SU-DHL-6 (cell line): ENCODE measurements at regions not wholly inside any gene's neighbourhood (a gene's known extent, or its start where the extent isn't known, plus 50 kb on each side); places are given as distances from the start of the nearest gene placed in this dataset.
"Not testable (repeated sequence)": the region's sequence is repeated elsewhere in the genome, so short reads cannot be mapped to it uniquely, and the experiment has no call there.

Source experiments
- H2AFZ ChIP-seq: fragments of 200-600 bp; sonication (generic); 2 replicates; pipeline ENCODE4 v1.6.1; 2014; ENCODE audit warnings: low read depth, mild to moderate bottlenecking, moderate library complexity, mixed read lengths, antibody characterized with exemption, low read length; ENCODE audit not compliant: severe bottlenecking
- H3F3A ChIP-seq: fragments of 200-600 bp; shearing (Covaris generic); 2 replicates; pipeline ENCODE4 v1.6.0; 2016; ENCODE audit warnings: antibody characterized with exemption, mild to moderate bottlenecking; ENCODE audit not compliant: insufficient read depth
- H3K27ac ChIP-seq: fragments of 200-600 bp; sonication (generic); 2 replicates; pipeline ENCODE4 v1.5.1; 2016; ENCODE audit warnings: low read depth, mild to moderate bottlenecking, low read length, moderate library complexity, mixed read lengths
- H3K27me3 ChIP-seq: fragments of 200-600 bp; sonication (generic), shearing (Covaris generic); 2 replicates; pipeline ENCODE4 v1.6.0; 2014; ENCODE audit warnings: mild to moderate bottlenecking, low read length
- H3K36me3 ChIP-seq: fragments of 200-600 bp; sonication (generic); 2 replicates; pipeline ENCODE4 v1.6.1; 2014; ENCODE audit warnings: mild to moderate bottlenecking, low read length, mixed read lengths
- H3K4me2 ChIP-seq: fragments of 300-600, 200-600 bp; shearing (Covaris generic), sonication (generic); 2 replicates; pipeline ENCODE4 v1.6.0; 2014; ENCODE audit warnings: low read length, low read depth, mild to moderate bottlenecking; ENCODE audit not compliant: poor library complexity, severe bottlenecking
- H3K4me3 ChIP-seq: fragments of 200-600 bp; sonication (generic); 2 replicates; pipeline ENCODE4 v1.5.1; 2014; ENCODE audit warnings: antibody characterized with exemption, low read length, mild to moderate bottlenecking, mixed read lengths; ENCODE audit not compliant: insufficient read depth, poor library complexity, severe bottlenecking
- H3K79me2 ChIP-seq: fragments of 200-600 bp; sonication (generic); 2 replicates; pipeline ENCODE4 v1.6.1; 2014; ENCODE audit warnings: mild to moderate bottlenecking, low read length, moderate library complexity; ENCODE audit not compliant: insufficient read depth
- H3K9ac ChIP-seq: fragments of 200-600 bp; sonication (generic); 2 replicates; pipeline ENCODE4 v1.7.0; 2014; ENCODE audit warnings: mild to moderate bottlenecking, low read length
- H3K9me2 ChIP-seq: fragments of 200-600 bp; sonication (generic); replicated peaks from 2 replicates; pipeline ENCODE4 v1.6.1; 2014; ENCODE audit warnings: low read length; ENCODE audit not compliant: insufficient read depth
- H3K9me3 ChIP-seq: fragments of 200-600 bp; sonication (generic); 2 replicates; pipeline ENCODE4 v1.6.1; 2014; ENCODE audit warnings: low read length, mixed read lengths; ENCODE audit not compliant: insufficient read depth
- H4K20me1 ChIP-seq: fragments of 200-600 bp; sonication (generic); 2 replicates; pipeline ENCODE4 v1.6.1; 2014; ENCODE audit warnings: low read depth, mild to moderate bottlenecking, antibody characterized with exemption, low read length, moderate library complexity, mixed read lengths
- CTCF ChIP-seq: fragments of 200-600 bp; sonication (generic); IDR thresholded peaks from one replicate; pipeline ENCODE4 v1.5.1; 2017; ENCODE audit warnings: antibody characterized with exemption, mild to moderate bottlenecking, low read length, moderate library complexity; ENCODE audit not compliant: insufficient read depth, poor library complexity, severe bottlenecking
- EZH2phosphoT487 ChIP-seq: fragments of 200-600 bp; sonication (generic), shearing (Covaris generic); conservative IDR thresholded peaks from 2 replicates; pipeline ENCODE4 v1.6.1; 2018; ENCODE audit warnings: mild to moderate bottlenecking, antibody characterized with exemption, low read length, moderate library complexity, mixed read lengths

GRCh38 chr14:87251011-87251410 is 742.0 kb downstream of the GALC start:
- Histone ChIP-seq H2AFZ (no peak overlapping the region), H3K4me3 (no peak overlapping the region), H3F3A (no peaks in the 10 kb centered on the region), H4K20me1 (no peaks in the 10 kb centered on the region), H3K79me2 (no peaks in the 10 kb centered on the region), H3K27ac (no peak overlapping the region), H3K9me2 (no peaks in the 10 kb centered on the region), H3K9ac (no peak overlapping the region), H3K27me3 (no peaks in the 10 kb centered on the region), H3K4me2 (no peak overlapping the region), H3K9me3 (no peaks in the 10 kb centered on the region), H3K36me3 (no peaks in the 10 kb centered on the region)
- TF ChIP-seq CTCF = no peak
- TF ChIP-seq EZH2phosphoT487 = no peak

DNA sequence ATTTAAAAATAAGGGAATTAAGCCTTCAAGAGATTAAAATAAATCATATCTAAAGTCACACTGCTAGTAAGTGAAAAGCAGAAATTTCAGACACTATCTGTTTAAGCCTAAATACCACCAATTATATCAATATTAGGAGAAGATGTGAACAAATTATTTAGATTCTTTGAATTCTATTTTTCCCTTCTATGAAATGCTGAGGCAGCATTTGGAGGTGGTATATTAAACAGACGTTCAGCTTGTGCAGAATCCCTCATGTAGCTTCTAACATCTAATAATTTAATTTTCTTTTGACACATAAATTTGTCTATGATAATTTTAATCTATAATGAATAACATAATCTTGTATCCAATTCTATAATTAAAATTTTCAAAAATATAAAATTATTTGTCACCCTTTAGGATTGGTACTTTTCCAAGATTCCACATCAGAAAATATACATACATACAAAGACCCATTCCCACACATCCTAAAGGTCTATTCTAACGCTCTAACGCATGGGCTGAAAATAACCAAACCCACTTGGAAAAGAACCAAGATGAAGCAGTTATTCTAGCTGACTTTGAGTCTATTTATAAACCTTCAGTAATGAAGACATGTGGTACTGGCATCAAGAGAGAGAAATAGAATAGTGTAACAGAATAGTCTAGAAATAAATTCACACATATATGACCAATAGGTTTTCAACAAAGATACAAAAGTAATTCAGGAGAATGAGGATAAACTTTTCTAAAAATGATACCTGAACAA is 751.8 kb downstream of the GALC start:
- Histone ChIP-seq H3K9me3 (no peaks in the 10 kb centered on the region), H3K36me3 (no peaks in the 10 kb centered on the region), H3F3A (no peaks in the 10 kb centered on the region), H2AFZ (no peak overlapping the region), H4K20me1 (no peaks in the 10 kb centered on the region), H3K27me3 (no peaks in the 10 kb centered on the region), H3K27ac (no peak overlapping the region), H3K79me2 (no peaks in the 10 kb centered on the region), H3K9me2 (no peaks in the 10 kb centered on the region), H3K4me2 (no peak overlapping the region), H3K9ac (no peak overlapping the region), H3K4me3 (no peak overlapping the region)
- no peak for TF ChIP-seq EZH2phosphoT487
- no peak for TF ChIP-seq CTCF

- not testable (repeated sequence) for H3K36me3 ChIP-seq, H3K27ac ChIP-seq, H3K9me2 ChIP-seq, H3K4me2 ChIP-seq, H3K79me2 ChIP-seq, H4K20me1 ChIP-seq, H3F3A ChIP-seq, H3K4me3 ChIP-seq, H3K9ac ChIP-seq, H3K27me3 ChIP-seq, H3K9me3 ChIP-seq, H2AFZ ChIP-seq
These were observed 752.7 kb downstream of the GALC start for GRCh38 chr14:87240319-87240718.

DNA sequence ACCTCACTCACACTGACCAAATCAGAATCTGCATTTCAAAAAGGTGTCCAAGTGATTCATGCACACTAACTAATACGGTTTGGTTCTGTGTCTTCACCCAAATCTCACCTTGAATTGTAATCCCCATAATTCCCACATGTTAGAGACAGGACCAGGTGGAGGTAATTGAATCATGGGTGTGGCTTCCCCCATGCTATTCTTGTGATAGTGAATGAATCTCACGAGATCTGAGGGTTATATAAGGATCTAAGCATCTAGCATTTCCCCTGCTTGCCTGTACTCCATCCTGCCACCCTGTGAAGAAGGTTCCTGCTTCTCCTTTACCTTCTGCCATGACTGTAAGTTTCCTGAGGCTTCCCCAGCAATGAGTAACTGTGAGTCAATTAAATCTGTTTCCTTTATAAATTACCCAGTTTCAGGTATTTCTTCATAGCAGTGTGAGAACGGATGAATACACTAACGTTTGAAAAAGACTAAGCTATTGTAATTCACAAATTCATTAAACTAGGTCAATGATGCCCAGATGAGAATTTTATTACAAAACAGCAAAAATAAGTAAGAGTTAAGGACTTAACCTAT is 759.1 kb downstream of the GALC start:
- Histone ChIP-seq H3K4me3 (no peak overlapping the region), H4K20me1 (no peaks in the 10 kb centered on the region), H3K79me2 (no peaks in the 10 kb centered on the region), H3F3A (no peaks in the 10 kb centered on the region), H3K4me2 (no peak overlapping the region), H3K9me3 (peaks cover 6% of the 10 kb centered on the region; the same call in 1 of the 2 replicates), H3K36me3 (no peaks in the 10 kb centered on the region), H2AFZ (no peak overlapping the region), H3K9ac (no peak overlapping the region), H3K27me3 (no peaks in the 10 kb centered on the region), H3K27ac (no peak overlapping the region), H3K9me2 (no peaks in the 10 kb centered on the region)
- TF ChIP-seq CTCF = no peak
- TF ChIP-seq EZH2phosphoT487 = no peak
